Fibroblast of pulmonary artery (primary cell): ENCODE measurements at regions not wholly inside any gene's neighbourhood (a gene's known extent, or its start where the extent isn't known, plus 50 kb on each side); places are given as distances from the start of the nearest gene placed in this dataset.

Experiments
- DNase-seq: peaks from one replicate; pipeline ENCODE4 v3.0.0-alpha.2; 2010; ENCODE audit warnings: low read depth
- H3K4me3 ChIP-seq: replicated peaks from 2 replicates; pipeline ENCODE4 v1.5.1; 2011; ENCODE audit warnings: low read depth, mild to moderate bottlenecking, control low read depth, low read length, moderate library complexity
- CTCF ChIP-seq: IDR thresholded peaks from 2 replicates; pipeline ENCODE4 v1.5.1; 2011; ENCODE audit warnings: mild to moderate bottlenecking, control low read depth, low read length, inconsistent platforms; ENCODE audit errors: missing control alignments

DNA sequence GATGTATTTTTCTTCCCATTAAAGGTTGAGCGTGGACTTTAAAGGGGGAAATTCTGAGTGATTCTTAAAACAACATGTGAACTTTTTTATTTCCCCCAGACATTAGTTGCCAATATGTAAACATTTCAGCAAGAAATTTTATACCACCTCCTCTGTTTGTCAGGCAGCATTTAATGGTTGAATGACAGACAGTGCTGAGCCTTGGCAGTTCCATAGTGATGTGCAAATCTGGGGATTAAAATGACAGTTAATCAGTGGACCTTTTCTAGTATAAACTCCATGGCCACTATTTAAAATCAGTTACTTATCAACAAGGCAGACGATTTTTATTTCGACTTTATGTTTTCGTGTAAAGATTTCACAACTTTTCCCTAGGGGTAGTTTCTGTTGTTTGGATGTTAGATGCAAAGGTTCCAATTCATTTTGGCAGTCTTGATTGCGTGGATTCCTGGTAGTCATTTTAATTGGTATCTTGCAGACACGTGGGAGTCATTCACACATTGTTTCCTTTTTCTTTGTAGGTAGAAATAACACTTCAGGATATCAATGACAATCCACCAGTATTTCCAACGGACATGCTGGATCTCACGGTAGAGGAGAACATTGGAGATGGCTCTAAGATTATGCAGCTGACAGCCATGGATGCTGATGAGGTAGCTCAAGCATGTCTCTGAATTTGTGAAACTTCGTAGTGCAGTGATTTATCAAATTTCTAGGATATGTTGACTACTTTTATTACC lies 83.7 kb downstream of the FAT4 start:
- no peak overlapping the region for H3K4me3 ChIP-seq
- no peak for TF ChIP-seq CTCF
- no peak for DNase-seq

- no peak for DNase-seq
- H3K4me3 ChIP-seq = no peak overlapping the region
- no peak for TF ChIP-seq CTCF
Measured at GRCh38 chr4:125400756-125401155, 86.0 kb downstream of the FAT4 start.

GRCh38 chr4:125401784-125402183 lies 87.0 kb downstream of the FAT4 start:
- DNase-seq = no peak
- no peak overlapping the region for H3K4me3 ChIP-seq
- TF ChIP-seq CTCF = no peak

DNA sequence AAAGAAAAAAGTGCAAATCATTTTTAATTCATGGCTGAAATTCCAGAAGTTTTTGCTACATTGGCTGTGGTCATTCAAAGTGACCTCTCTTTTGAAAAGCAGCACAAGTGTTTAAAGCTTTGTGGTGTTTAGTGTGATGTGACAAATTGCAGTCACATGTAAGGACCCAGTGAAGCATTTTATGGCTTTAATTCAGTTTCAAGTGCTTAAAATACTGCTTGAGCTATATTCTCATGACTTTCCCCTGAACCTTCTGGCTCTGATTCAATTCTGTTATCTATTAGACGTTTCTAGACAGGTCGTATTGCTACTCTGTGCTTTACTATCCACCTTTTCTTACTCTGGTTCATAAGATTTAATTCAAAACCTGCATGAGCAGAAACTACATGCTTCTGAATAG lies 105.8 kb downstream of the FAT4 start:
- no peak for TF ChIP-seq CTCF
- no peak overlapping the region for H3K4me3 ChIP-seq
- no peak for DNase-seq

DNA sequence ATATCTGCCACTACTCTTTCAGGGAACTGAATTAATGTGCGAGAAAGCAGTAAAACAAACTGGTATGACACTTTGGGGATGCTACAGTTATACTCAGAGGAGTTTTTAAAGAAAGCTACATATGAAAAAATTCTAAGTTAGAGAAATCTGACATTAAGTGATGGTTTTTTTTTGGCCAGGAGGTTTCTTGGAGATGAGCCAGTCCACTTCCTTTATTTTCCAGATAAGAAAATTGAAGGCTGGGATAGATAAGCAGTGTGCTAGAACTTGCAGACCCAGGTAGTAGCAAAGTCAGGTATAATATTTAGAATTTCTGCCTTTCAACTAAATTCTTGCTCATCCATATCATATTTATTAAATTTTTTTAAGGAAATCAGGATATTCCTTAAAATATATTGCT lies 106.8 kb downstream of the FAT4 start:
- peak; percentile 15 for DNase-seq

GRCh38 chr4:125423124-125423523 lies 108.4 kb downstream of the FAT4 start:
- TF ChIP-seq CTCF = no peak
- no peak for DNase-seq
- H3K4me3 ChIP-seq = no peak overlapping the region

More for the DNA sequence above, 106.8 kb downstream of the FAT4 start:
- H3K4me3 ChIP-seq = no peak overlapping the region
- no peak for TF ChIP-seq CTCF

DNA sequence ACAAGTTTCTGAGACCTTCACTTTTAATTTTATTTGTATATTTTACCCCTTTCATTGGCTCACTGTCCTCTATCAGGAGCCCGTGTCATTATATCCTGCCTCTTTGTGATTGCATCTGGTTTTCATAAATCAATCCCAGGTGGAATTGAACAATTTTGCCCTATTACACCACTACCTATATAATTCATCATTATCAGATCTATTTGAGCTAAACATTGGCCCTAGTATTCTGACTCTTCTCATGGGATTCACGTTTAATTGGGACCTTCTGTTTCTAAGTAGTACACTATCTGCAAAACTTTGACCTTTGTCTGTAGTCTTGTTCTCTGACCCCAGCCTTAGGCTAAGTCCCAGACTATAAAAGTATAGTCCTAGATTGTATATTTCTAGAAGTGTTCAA lies 114.1 kb downstream of the FAT4 start:
- TF ChIP-seq CTCF = no peak
- DNase-seq = no peak
- H3K4me3 ChIP-seq = no peak overlapping the region
